ENCODE measurements at regions not wholly inside any gene's neighbourhood (a gene's known extent, or its start where the extent isn't known, plus 50 kb on each side); places are given as distances from the start of the nearest gene placed in this dataset.

GRCh38 chr10:83073472-83073871 is 1065.8 kb upstream of the GHITM start:
- H3K4me3 Mint-ChIP-seq (ENCODE audit: unreplicated experiment) = peak overlapping the region; percentile 50
- H3K27ac Mint-ChIP-seq (ENCODE audit: unreplicated experiment) = peak overlapping the region; percentile 91

GRCh38 chr10:83075016-83075814 is 1064.1 kb upstream of the GHITM start:
- DNase-seq = no peak
- Mint-ChIP-seq H3K9me3 (ENCODE audit: unreplicated experiment) (no peaks in the 10 kb centered on the region), H3K4me1 (ENCODE audit: low read depth, unreplicated experiment) (peaks cover 14% of the 10 kb centered on the region)

More at GRCh38 chr10:83073472-83073871, 1065.8 kb upstream of the GHITM start:
- no peak for TF ChIP-seq CTCF (IDR thresholded peaks at IDR 0.05; ENCODE audit: partially characterized antibody, unreplicated experiment)
- Mint-ChIP-seq H3K9me3 (ENCODE audit: unreplicated experiment) (no peaks in the 10 kb centered on the region), H3K27me3 (ENCODE audit: unreplicated experiment) (no peaks in the 10 kb centered on the region), H3K36me3 (ENCODE audit: unreplicated experiment) (no peaks in the 10 kb centered on the region), H3K4me1 (ENCODE audit: low read depth, unreplicated experiment) (peaks cover 14% of the 10 kb centered on the region)
- no peak for DNase-seq

GRCh38 chr10:83075815-83076355 is 1063.4 kb upstream of the GHITM start:
- TF ChIP-seq CTCF (IDR thresholded peaks at IDR 0.05; ENCODE audit: partially characterized antibody, unreplicated experiment) = no peak
- H3K9me3 Mint-ChIP-seq (ENCODE audit: unreplicated experiment) = no peaks in the 10 kb centered on the region
- H3K27ac Mint-ChIP-seq (ENCODE audit: unreplicated experiment) = no peak overlapping the region
- peaks cover 14% of the 10 kb centered on the region for H3K4me1 Mint-ChIP-seq (ENCODE audit: low read depth, unreplicated experiment)
- no peak for DNase-seq
- H3K36me3 Mint-ChIP-seq (ENCODE audit: unreplicated experiment) = no peaks in the 10 kb centered on the region
- peaks cover 2% of the 10 kb centered on the region for H3K27me3 Mint-ChIP-seq (ENCODE audit: unreplicated experiment)
- H3K4me3 Mint-ChIP-seq (ENCODE audit: unreplicated experiment) = no peak overlapping the region

More at GRCh38 chr10:83075016-83075814, 1064.1 kb upstream of the GHITM start:
- no peak overlapping the region for H3K4me3 Mint-ChIP-seq (ENCODE audit: unreplicated experiment)
- no peaks in the 10 kb centered on the region for H3K36me3 Mint-ChIP-seq (ENCODE audit: unreplicated experiment)
- no peak for TF ChIP-seq CTCF (IDR thresholded peaks at IDR 0.05; ENCODE audit: partially characterized antibody, unreplicated experiment)
- no peak overlapping the region for H3K27ac Mint-ChIP-seq (ENCODE audit: unreplicated experiment)
- H3K27me3 Mint-ChIP-seq (ENCODE audit: unreplicated experiment) = peaks cover 2% of the 10 kb centered on the region

GRCh38 chr10:83076443-83076842 is 1062.9 kb upstream of the GHITM start:
- no peaks in the 10 kb centered on the region for H3K9me3 Mint-ChIP-seq (ENCODE audit: unreplicated experiment)
- H3K27ac Mint-ChIP-seq (ENCODE audit: unreplicated experiment) = no peak overlapping the region
- H3K4me1 Mint-ChIP-seq (ENCODE audit: low read depth, unreplicated experiment) = peaks cover 14% of the 10 kb centered on the region
- no peak for TF ChIP-seq CTCF (IDR thresholded peaks at IDR 0.05; ENCODE audit: partially characterized antibody, unreplicated experiment)
- no peaks in the 10 kb centered on the region for H3K36me3 Mint-ChIP-seq (ENCODE audit: unreplicated experiment)
- DNase-seq = no peak
- H3K27me3 Mint-ChIP-seq (ENCODE audit: unreplicated experiment) = peaks cover 2% of the 10 kb centered on the region
- no peak overlapping the region for H3K4me3 Mint-ChIP-seq (ENCODE audit: unreplicated experiment)

GRCh38 chr10:83078160-83078559 is 1061.1 kb upstream of the GHITM start:
- peaks cover 2% of the 10 kb centered on the region for H3K27me3 Mint-ChIP-seq (ENCODE audit: unreplicated experiment)
- TF ChIP-seq CTCF (IDR thresholded peaks at IDR 0.05; ENCODE audit: partially characterized antibody, unreplicated experiment) = no peak
- peaks cover 14% of the 10 kb centered on the region for H3K4me1 Mint-ChIP-seq (ENCODE audit: low read depth, unreplicated experiment)
- H3K4me3 Mint-ChIP-seq (ENCODE audit: unreplicated experiment) = no peak overlapping the region
- no peaks in the 10 kb centered on the region for H3K36me3 Mint-ChIP-seq (ENCODE audit: unreplicated experiment)
- H3K27ac Mint-ChIP-seq (ENCODE audit: unreplicated experiment) = no peak overlapping the region
- peaks cover 2% of the 10 kb centered on the region for H3K9me3 Mint-ChIP-seq (ENCODE audit: unreplicated experiment)
- DNase-seq = no peak

All from glutamatergic neuron (in vitro differentiated cells).